T-helper 2 cell (primary cell): ENCODE measurements at regions not wholly inside any gene's neighbourhood (a gene's known extent, or its start where the extent isn't known, plus 50 kb on each side); places are given as distances from the start of the nearest gene placed in this dataset.
A peak's percentile ranks its signal among the peaks of the same experiment; 100 is the strongest.

Experiments used
- DNase-seq, 5 experiments: peaks; one replicate each; pipeline versions ENCODE4 v3.0.0 to v3.0.0-alpha.2; 2012 to 2022

GRCh38 chr15:57824186-57824585 is 117.7 kb downstream of the POLR2M start:
- peak in 1 of 5 experiments; percentile 1 for DNase-seq

DNA sequence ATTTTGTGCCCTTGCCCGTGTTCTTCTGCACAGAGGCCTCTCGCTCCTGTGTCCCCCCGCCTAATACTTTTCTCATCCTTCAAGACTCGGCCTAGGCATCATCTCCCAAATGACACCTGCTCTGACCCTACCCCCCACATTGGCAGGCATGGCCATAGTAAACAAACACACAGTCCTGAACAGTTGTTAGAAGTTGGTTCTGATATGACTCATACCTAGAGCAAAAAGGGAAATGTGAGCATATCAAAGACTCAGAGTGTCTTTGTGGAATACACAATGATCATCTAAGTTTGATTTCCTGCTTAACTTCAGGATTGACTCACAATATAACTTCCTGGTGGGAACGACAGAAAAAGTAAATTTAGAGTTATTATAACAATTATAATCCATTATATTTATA is 120.5 kb downstream of the POLR2M start:
- peak in 1 of 5 experiments; percentile 39 for DNase-seq

DNA sequence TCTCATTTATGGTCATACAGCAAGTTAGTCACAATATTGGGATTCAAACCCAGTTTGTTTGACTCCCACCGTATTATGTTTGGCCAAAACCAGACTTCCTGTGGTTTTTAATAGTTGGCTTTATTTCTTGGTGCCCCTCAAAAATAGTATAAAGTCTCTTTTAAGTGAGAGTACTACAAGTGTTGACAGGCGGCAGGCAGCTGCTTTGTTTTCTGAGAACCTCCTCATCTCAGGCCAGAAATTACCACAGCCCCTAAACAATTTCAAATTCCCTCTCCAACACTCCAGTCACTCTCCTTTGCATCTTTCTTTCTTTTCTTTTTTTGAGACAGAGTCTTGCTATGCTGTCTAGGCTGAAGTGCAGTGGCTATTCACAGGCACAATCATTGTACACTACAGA is 121.5 kb downstream of the POLR2M start:
- no peak for DNase-seq

DNA sequence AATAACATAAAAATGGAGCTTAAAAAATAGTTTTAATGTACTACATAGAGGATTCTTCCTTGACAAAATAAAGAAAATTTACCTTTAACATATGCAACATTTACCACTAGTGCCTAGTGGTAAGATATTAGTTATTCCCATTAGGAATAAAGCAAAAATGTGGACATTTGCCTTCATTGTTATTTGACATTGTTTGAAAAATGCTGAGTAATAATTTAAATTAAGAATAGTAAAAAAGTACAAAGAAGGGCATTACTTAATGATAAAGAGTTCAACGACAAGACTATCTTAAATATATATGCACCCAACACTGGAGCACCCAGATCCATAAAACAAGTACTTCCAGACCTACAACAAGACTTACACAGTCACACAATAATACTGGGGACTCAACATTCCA is 125.7 kb downstream of the POLR2M start:
- no peak for DNase-seq

DNA sequence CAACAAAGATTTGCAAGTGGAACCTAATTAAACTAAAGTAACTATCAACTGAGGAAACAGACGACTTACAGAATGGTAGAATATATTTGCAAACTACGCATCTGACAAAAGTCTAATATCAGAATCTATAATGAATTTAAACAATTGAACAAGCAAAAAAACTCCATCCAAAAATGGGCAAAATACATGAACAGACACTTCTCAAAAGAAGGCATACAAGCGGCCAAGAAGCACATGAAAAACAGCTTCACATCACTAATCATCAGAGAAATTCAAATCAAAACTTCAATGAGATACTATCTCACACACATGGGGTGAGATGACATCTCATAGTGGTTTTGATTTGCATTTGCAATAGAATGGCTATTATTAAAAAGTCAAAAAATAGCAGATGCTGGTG is 128.6 kb downstream of the POLR2M start:
- DNase-seq: peak in 1 of 5 experiments; percentile 7

DNA sequence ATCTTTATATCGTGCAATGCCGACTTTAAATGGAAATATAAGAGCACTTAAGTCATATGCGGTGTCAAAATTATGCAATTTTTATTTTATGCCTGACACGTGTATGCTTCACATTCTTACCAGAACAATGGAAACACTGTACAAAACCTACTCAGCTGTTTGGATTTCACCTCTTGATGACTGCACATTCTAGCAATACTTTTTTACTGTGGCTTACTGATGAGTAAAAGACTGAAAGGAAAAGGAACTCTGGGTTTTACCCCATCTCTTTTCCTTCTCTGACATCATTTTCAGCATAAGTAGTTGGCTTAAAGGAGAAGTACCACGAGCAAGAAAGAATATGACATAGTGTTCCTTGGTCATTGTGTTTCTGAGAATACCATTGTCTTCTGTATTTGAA is 142.8 kb downstream of the POLR2M start:
- no peak for DNase-seq

DNA sequence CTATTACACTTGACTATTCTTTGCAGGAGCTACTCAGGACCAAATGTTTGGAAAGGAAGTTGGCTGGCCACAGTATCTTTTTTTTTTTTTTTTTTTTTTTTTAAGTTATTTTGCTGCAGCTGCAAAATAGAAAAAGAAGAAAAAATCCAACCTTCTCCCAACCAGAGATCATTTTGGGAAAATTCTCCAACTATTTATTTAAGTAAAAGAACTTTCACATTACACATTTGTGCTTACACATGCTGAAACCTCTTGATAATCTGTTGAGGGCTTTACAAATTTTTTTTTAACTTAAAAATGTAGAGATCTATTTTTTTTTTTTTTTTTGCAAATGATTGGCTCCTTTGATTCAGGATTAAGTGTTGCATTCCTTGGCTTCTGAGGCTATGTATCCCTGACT is 148.0 kb downstream of the POLR2M start:
- DNase-seq: no peak

DNA sequence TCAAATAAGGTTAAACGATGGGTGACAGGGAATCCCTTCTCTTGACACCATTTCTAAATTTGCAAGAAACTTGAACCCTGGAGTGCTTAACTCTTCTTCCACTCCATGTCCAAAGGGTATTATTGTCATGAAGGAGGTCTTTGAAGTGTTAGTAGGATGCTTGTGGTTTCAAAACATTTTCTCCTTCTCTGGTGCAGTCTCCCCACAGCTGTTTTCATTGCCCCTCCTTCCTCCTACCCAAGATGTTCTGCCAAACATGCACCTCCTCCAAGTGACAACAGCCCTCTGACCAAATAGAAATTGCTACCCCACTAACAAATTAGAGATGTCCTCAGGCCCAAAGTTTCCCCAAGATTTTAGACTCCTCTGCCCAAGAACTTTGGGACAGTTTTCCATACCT is 151.4 kb downstream of the POLR2M start:
- no peak for DNase-seq

- no peak for DNase-seq
Measured at GRCh38 chr15:57859130-57859685, 152.7 kb downstream of the POLR2M start.

- DNase-seq: peak in 1 of 5 experiments; percentile 54
Measured at GRCh38 chr15:57861034-57861638, 154.6 kb downstream of the POLR2M start.

- no peak for DNase-seq
Measured at GRCh38 chr15:57861815-57862586, 155.5 kb downstream of the POLR2M start.

GRCh38 chr15:57862761-57863160 is 156.2 kb downstream of the POLR2M start:
- DNase-seq: no peak

DNA sequence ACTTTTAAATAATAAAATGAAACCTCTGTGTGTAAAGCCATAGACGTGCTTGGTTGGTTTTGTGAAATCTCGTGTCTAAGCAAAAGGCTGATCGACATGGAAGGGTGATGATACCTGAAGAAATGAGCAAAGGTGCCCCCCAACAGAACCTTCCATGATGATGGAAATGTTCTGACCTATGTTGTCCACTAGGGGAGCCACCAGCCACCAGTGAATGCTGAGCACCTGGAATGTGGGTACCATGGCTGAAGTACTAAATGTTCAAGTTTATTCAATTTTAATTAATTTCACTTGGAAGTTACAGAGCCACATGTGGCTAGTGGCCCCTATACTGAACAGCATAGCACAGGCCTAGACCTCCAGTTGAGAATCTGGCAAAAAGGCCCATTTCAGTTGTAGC is 158.8 kb downstream of the POLR2M start:
- no peak for DNase-seq

DNA sequence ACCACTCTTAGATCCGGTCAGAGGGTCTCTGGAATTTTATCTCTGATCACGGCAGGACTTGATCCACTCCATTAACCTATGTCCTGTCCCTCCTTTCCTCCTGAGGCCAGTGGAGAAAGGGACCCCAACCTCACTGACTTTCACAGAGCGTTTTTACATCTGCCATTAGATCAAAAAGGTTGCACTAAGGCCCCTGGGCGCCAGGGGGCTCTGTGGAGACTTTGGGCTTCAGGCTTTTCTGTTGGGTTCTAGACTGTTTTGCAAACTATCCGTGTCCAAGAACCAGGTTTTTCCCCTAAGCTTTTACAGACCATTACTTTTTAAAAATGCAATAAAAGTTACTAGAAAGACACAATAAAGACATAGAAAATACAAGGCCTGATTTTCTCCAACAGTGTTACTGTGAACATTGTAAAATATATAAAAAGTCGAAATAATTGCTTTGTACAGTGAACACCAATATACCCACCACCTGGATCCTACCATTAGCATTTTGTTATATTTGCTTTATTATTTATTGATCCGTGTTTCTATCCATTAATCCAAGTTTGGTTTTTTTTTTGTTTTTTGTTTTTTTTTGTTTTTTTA is 159.7 kb downstream of the POLR2M start:
- DNase-seq: peak in 3 of 5 experiments; percentile 19 to 33 (median 22)

DNA sequence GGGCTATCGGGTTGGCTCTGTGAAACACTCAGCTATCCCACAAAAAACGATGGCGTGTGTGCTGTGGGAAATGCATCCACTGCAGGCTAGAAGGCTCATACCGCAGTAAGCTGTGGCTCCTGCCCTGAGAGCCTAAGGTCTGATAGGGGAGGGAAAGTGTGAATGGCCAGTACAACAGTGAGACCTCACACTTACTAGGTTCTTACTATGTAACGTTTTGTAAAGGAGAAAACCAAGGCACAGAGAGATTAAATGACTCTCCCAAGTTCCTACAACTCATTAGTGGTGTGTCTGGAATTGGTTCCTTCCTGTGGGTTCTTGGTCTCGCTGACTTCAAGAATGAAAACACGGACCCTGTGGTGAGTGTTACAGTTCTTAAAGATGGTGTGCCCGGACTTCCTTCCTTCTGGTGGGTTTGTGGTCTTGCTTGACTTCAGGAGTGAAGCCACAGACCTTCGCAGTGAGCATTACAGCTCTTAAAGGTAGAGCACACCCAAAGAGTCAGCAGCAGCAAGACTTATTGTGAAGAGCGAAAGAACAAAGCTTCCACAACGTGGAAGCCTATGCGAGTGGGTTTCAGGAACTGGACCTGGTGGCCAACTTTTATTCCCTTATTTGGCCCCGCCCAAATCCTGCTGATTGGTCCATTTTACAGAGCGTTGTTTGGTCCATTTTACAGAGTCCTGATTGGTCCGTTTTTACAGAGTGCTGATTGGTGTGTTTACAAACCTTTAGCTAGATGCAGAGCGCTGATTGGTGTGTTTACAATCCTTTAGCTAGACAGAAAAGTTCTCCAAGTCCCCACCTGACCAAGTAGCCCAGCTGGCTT is 161.7 kb downstream of the POLR2M start:
- DNase-seq: peak in 1 of 5 experiments; percentile 73

GRCh38 chr15:57870667-57871066 is 164.2 kb downstream of the POLR2M start:
- DNase-seq: no peak

DNA sequence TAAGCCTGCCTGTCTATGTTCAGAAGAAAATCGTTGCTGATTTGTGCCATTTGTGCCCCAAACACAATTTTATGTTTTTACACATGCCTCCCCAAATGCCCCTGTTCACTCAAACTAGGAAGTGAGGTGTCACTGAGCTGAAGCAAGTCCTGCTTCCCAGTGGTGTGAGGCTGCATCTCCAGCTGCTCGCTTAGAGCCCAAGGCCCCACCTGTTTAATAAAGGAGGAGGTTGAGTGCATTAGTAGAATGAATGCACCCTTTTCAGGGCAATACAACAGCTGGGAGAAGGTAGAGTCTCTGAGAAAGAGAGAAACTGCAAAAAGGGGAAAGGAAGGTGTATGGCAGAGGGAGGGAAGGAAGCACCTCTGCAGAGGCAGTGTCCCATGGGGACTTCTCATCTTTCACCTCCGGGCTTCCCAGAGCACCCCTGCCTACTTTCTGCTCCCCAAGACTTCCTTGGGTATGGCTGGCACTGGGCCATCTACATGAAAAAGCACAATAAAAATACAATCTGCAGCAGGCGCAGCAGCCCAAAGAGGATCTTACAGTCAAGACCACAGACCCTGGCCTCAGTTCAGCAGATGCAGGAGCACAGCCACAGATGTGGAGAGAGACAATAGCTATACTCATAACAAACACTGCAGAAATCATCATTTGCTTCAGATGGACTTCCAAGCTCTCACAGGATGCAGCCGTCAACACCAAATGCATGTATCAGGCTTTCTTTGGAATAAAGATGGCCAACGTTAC is 165.9 kb downstream of the POLR2M start:
- DNase-seq: no peak

DNA sequence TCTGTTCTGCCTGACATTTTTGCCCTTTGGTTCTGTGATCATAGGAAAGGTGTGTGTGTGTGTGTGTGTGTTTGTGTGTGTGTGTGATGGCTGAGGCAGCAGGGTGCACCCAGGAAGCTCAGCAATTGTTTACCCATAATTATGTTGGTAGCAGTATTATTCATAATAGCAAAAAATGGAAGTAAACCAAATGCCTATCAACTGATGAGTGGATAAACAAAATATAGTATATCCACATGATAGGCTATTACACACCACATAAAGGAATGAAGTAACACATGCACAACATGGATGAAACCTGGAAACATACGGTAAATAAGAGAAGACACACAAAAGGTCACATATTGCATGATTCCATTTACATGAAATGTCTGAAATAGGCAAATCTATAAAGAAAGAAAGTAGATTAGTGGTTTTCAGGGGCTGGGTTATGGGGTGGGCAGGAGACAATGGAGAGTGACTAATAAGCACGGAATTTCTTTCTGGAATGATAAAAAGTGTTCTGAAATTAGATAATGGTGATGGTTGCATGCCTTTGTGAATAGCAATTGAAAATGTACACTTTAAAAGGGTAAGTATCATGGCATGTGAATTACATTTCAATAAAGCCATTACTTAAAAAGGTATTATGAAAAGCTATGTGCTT is 167.2 kb downstream of the POLR2M start:
- no peak for DNase-seq

DNA sequence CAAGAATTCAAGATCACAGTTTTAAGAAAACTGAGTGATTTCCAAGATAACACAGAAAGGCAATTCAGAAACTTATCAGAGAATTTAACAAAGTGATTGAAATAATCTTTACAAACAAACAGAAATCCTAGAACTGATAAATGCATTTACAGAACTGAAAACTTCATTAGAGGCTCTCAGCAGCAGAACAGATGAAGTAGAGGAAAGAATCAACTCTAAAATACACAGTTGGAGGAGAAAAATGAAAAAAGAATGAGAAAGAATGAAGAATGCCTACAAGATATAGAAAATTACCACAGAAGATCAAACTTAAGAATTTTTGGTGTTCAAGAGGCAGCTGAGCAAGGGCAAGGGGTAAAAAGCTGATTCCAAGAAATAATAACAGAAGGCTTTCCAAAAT is 168.8 kb downstream of the POLR2M start:
- no peak for DNase-seq

- no peak for DNase-seq
Measured at GRCh38 chr15:57878573-57878972, 172.1 kb downstream of the POLR2M start.

GRCh38 chr15:57881361-57881760 is 174.8 kb downstream of the POLR2M start:
- no peak for DNase-seq

GRCh38 chr15:57881972-57882371 is 175.5 kb downstream of the POLR2M start:
- DNase-seq: no peak
